Osteocyte (in vitro differentiated cells): ENCODE measurements at regions not wholly inside any gene's neighbourhood (a gene's known extent, or its start where the extent isn't known, plus 50 kb on each side); places are given as distances from the start of the nearest gene placed in this dataset.

Experiments used
- DNase-seq: peaks from one replicate; pipeline ENCODE4 v3.0.0; 2021; ENCODE audit warnings: mixed read lengths; ENCODE audit not compliant: unreplicated experiment; ENCODE audit errors: extremely low spot score
- H3K27ac Mint-ChIP-seq: one replicate; pipeline ENCODE4 v1.8.0; 2021; ENCODE audit warnings: mild to moderate bottlenecking, mixed read lengths; ENCODE audit not compliant: unreplicated experiment
- H3K27me3 Mint-ChIP-seq: one replicate; pipeline ENCODE4 v1.8.0; 2021; ENCODE audit warnings: mixed read lengths; ENCODE audit not compliant: unreplicated experiment
- H3K36me3 Mint-ChIP-seq: one replicate; pipeline ENCODE4 v1.8.0; 2021; ENCODE audit warnings: mixed read lengths; ENCODE audit not compliant: unreplicated experiment
- H3K4me1 Mint-ChIP-seq: one replicate; pipeline ENCODE4 v1.8.0; 2021; ENCODE audit warnings: mixed read lengths; ENCODE audit not compliant: unreplicated experiment
- H3K4me3 Mint-ChIP-seq: one replicate; pipeline ENCODE4 v1.8.0; 2021; ENCODE audit warnings: mild to moderate bottlenecking, moderate library complexity, mixed read lengths; ENCODE audit not compliant: unreplicated experiment
- H3K9me3 Mint-ChIP-seq: one replicate; pipeline ENCODE4 v1.8.0; 2021; ENCODE audit warnings: mixed read lengths; ENCODE audit not compliant: unreplicated experiment
- CTCF ChIP-seq: fragments of 200-600 bp; sonication (generic); IDR thresholded peaks from 2 replicates; pipeline ENCODE4 v1.5.0; 2021; ENCODE audit warnings: antibody characterized with exemption, mild to moderate bottlenecking, moderate library complexity

GRCh38 chr4:38194047-38194602, 233.9 kb downstream of the PTTG2 start:
- Mint-ChIP-seq H3K27ac (no peak overlapping the region), H3K27me3 (peaks cover 12% of the 10 kb centered on the region), H3K4me1 (peaks cover 27% of the 10 kb centered on the region), H3K9me3 (peaks cover 9% of the 10 kb centered on the region), H3K36me3 (no peaks in the 10 kb centered on the region), H3K4me3 (no peak overlapping the region)
- TF ChIP-seq CTCF: no peak
- no peak for DNase-seq

- no peak for TF ChIP-seq CTCF
- no peaks in the 10 kb centered on the region for H3K36me3 Mint-ChIP-seq
- H3K4me3 Mint-ChIP-seq: no peak overlapping the region
- H3K4me1 Mint-ChIP-seq: peaks cover 14% of the 10 kb centered on the region
- H3K27me3 Mint-ChIP-seq: peaks cover 12% of the 10 kb centered on the region
- H3K27ac Mint-ChIP-seq: no peak overlapping the region
- peaks cover 9% of the 10 kb centered on the region for H3K9me3 Mint-ChIP-seq
- DNase-seq: no peak
Measured at GRCh38 chr4:38195486-38195885, 235.3 kb downstream of the PTTG2 start.

GRCh38 chr4:38195911-38196310, 235.7 kb downstream of the PTTG2 start:
- peaks cover 10% of the 10 kb centered on the region for H3K4me1 Mint-ChIP-seq
- no peak overlapping the region for H3K4me3 Mint-ChIP-seq

GRCh38 chr4:38202242-38202641, 242.0 kb downstream of the PTTG2 start:
- Mint-ChIP-seq H3K4me1 (no peaks in the 10 kb centered on the region), H3K27ac (no peak overlapping the region), H3K9me3 (peaks cover 11% of the 10 kb centered on the region), H3K27me3 (peaks cover 17% of the 10 kb centered on the region), H3K4me3 (no peak overlapping the region), H3K36me3 (no peaks in the 10 kb centered on the region)
- DNase-seq: no peak
- no peak for TF ChIP-seq CTCF

More at GRCh38 chr4:38195911-38196310, 235.7 kb downstream of the PTTG2 start:
- Mint-ChIP-seq H3K27ac (no peak overlapping the region), H3K9me3 (peaks cover 9% of the 10 kb centered on the region), H3K36me3 (no peaks in the 10 kb centered on the region), H3K27me3 (peaks cover 12% of the 10 kb centered on the region)
- TF ChIP-seq CTCF: no peak
- DNase-seq: no peak

- H3K4me3 Mint-ChIP-seq: no peak overlapping the region
- peaks cover 16% of the 10 kb centered on the region for H3K9me3 Mint-ChIP-seq
- no peak for DNase-seq
- no peaks in the 10 kb centered on the region for H3K36me3 Mint-ChIP-seq
- no peak for TF ChIP-seq CTCF
- H3K27me3 Mint-ChIP-seq: peaks cover 12% of the 10 kb centered on the region
- H3K27ac Mint-ChIP-seq: no peak overlapping the region
- no peaks in the 10 kb centered on the region for H3K4me1 Mint-ChIP-seq
Measured at GRCh38 chr4:38203609-38204008, 243.4 kb downstream of the PTTG2 start.
